ENCODE measurements at regions not wholly inside any gene's neighbourhood (a gene's known extent, or its start where the extent isn't known, plus 50 kb on each side); places are given as distances from the start of the nearest gene placed in this dataset.

DNA sequence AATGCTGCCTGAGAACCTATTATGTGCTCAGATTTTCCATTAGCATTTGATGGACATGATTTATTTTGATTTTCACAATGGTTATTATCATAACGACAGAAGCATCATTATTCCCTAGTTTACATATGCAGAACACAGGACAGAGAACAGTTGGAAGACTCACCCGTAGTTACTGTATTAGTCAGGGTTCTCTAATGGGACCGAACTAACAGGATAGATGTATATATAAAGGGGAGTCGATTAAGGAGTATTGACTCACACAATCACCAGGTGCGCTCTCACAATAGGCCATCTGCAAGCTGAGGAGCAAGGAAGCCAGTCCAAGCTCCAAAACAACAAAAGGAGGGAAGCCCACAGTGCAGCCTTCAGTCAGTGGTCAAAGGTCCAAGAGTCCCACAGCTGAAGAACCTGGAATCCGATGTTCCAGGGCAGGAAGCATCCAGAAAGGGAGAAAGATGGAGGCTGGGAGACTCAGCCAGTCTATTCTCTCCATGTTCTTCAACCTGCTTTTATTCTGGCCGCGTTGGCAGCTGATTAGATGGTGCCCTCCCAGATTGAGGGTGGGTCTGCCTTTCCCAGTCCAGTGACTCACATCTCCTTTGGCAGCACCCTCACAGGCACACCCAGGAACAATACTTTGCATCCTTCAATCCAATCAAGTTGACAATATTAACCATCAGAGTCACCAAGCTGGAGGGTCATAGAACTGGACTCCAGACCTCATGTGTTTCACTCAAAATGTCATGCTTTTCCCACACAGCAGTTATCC, 92.7 kb upstream of the XYLT1 start:
- TF ChIP-seq, protein P1, sequence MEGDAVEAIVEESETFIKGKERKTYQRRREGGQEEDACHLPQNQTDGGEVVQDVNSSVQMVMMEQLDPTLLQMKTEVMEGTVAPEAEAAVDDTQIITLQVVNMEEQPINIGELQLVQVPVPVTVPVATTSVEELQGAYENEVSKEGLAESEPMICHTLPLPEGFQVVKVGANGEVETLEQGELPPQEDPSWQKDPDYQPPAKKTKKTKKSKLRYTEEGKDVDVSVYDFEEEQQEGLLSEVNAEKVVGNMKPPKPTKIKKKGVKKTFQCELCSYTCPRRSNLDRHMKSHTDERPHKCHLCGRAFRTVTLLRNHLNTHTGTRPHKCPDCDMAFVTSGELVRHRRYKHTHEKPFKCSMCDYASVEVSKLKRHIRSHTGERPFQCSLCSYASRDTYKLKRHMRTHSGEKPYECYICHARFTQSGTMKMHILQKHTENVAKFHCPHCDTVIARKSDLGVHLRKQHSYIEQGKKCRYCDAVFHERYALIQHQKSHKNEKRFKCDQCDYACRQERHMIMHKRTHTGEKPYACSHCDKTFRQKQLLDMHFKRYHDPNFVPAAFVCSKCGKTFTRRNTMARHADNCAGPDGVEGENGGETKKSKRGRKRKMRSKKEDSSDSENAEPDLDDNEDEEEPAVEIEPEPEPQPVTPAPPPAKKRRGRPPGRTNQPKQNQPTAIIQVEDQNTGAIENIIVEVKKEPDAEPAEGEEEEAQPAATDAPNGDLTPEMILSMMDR (IDR thresholded peaks at IDR 0.05 in 4 of 5, conservative IDR thresholded peaks at IDR 0.05 in 1 of 5), result no peak
- no peak for TF ChIP-seq POLR2A (IDR thresholded peaks at IDR 0.05)
